ENCODE measurements at regions not wholly inside any gene's neighbourhood (a gene's known extent, or its start where the extent isn't known, plus 50 kb on each side); places are given as distances from the start of the nearest gene placed in this dataset.

DNA sequence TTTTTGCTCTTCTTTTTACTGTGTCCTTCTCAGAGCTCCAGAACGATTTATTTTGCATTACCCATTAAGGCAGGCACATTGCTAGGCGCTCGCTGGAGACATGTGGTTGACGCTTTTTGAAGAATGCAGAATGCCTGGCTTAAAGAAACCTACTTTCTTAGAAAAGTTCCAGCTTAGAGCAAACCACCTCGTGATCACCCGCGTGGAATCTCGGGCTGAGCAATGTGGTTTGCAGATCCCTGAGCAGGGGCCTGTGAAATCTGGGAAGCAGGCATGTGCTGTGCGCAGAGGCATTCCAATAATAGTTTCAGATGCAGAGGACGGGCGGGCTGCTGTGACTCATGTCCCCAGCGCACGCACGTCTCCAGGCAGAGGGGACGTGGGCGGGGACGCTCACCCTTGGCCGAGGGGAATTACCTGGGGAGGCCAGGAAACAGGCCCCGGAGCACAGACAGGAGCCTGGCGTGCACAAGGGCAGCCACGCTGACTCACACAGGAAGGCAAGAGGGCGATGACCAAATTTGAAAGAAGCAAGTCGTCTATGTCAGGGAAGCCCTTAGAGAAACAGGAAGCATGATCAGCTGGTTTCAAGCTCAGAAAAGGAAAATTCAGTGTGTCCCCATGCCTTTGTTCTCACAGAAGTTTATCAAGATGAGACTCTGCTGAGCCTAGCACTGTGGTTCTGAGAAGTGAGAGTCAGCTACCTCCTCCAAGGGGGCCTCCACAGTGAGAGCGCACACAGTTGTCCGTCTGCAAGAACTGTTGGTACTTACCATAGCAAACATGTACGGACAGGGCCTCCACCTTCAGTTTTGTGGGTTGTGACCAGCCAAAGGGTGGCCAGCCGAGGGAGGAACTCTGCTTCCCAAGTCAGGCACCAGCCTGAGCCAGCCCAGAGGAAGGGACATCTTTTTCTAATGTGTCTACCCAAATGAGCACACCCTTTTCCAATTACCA is 218.6 kb downstream of the PIK3R1 start (continued):
- TF ChIP-seq GABPB1 (CRISPR knock-in tag; IDR thresholded peaks at IDR 0.05) (peak; percentile 46; the same call in 1 of the 2 replicates), JUN (IDR thresholded peaks at IDR 0.05; ENCODE audit: borderline replicate concordance, low read depth, low read length) (peak; percentile 86), JUN (CRISPR knock-in tag; IDR thresholded peaks at IDR 0.05; ENCODE audit: borderline replicate concordance) (no peak), ZNF696 (CRISPR knock-in tag; conservative IDR thresholded peaks at IDR 0.05) (no peak), KAT7 (CRISPR knock-in tag; IDR thresholded peaks at IDR 0.05; ENCODE audit: borderline replicate concordance) (0 out of 2 replicates have a peak, but pooled peaks have one; percentile 49), TAL1 (IDR thresholded peaks at IDR 0.05) (no peak), HIVEP1 (CRISPR knock-in tag; IDR thresholded peaks at IDR 0.05) (0 out of 2 replicates have a peak, but pooled peaks have one; percentile 3), TCF3 (CRISPR knock-in tag; IDR thresholded peaks at IDR 0.05) (no peak; the same call in 1 of the 2 replicates), BCL6 (CRISPR knock-in tag; IDR thresholded peaks at IDR 0.05) (no peak), SUPT5H (IDR thresholded peaks at IDR 0.05) (peak; percentile 52; the same call in 1 of the 2 replicates), FOSL1 (tag; conservative IDR thresholded peaks at IDR 0.05) (peak; percentile 96), ZNF644 (tag; IDR thresholded peaks at IDR 0.05; ENCODE audit: low read depth) (peak; percentile 91), EP400 (IDR thresholded peaks at IDR 0.05) (peak; percentile 74), IFI16 (CRISPR knock-in tag; IDR thresholded peaks at IDR 0.05) (no peak)
- TF ChIP-seq, protein P1, sequence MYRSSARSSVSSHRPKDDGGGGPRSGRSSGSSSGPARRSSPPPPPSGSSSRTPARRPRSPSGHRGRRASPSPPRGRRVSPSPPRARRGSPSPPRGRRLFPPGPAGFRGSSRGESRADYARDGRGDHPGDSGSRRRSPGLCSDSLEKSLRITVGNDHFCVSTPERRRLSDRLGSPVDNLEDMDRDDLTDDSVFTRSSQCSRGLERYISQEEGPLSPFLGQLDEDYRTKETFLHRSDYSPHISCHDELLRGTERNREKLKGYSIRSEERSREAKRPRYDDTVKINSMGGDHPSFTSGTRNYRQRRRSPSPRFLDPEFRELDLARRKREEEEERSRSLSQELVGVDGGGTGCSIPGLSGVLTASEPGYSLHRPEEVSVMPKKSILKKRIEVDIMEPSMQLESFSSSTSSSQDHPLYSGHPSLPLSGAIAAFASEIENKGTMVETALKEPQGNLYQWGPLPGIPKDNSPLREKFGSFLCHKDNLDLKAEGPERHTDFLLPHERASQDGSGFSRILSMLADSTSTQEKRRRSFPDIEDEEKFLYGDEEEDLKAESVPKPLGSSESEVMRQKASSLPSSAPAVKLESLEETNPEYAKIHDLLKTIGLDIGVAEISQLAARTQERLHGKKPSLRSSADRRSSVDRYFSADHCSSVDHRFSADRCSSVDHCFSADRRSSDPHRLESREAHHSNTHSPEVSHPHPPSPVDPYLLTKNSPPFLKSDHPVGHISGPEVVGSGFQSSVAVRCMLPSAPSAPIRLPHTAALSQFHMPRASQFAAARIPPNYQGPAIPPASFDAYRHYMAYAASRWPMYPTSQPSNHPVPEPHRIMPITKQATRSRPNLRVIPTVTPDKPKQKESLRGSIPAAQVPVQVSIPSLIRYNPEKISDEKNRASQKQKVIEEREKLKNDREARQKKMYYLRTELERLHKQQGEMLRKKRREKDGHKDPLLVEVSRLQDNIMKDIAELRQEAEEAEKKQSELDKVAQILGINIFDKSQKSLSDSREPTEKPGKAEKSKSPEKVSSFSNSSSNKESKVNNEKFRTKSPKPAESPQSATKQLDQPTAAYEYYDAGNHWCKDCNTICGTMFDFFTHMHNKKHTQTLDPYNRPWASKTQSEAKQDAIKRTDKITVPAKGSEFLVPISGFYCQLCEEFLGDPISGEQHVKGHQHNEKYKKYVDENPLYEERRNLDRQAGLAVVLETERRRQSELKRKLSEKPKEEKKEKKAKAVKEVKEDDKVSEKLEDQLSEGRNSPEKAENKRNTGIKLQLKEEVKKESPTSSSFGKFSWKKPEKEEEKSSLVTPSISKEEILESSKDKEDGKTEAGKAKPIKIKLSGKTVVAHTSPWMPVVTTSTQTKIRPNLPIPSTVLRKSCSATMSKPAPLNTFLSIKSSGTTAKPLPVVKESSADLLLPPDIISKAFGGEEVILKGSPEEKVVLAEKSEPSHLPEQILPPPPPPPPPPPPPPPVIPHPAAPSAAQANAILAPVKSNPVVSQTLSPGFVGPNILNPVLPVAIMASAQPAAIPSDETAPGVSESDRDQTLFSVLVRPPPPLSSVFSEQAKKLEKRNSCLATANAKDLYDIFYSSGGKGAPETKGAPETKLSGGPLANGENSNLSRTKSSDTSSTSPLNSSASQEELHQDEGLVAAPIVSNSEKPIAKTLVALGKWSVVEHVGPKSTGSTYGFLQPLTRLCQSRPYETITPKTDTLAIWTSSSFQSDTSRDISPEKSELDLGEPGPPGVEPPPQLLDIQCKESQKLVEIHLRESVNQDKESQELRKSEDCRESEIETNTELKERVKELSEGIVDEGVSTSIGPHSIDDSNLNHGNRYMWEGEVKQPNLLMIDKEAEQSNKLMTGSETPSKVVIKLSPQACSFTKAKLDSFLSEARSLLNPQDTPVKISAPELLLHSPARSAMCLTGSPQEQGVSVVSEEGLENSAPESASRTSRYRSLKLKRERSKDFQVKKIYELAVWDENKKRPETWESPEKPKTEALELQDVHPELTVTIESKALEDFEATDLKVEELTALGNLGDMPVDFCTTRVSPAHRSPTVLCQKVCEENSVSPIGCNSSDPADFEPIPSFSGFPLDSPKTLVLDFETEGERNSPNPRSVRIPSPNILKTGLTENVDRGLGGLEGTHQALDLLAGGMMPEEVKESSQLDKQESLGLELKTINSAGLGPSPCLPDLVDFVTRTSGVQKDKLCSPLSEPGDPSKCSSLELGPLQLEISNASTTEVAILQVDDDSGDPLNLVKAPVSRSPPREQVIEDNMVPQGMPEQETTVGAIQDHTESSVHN (IDR thresholded peaks at IDR 0.05; ENCODE audit: borderline replicate concordance in 1 of 2, low read depth in 1 of 2) = peak in 1 of 2 experiments; percentile 86; a peak in 1 of 4 replicates
- TF ChIP-seq, protein P2, sequence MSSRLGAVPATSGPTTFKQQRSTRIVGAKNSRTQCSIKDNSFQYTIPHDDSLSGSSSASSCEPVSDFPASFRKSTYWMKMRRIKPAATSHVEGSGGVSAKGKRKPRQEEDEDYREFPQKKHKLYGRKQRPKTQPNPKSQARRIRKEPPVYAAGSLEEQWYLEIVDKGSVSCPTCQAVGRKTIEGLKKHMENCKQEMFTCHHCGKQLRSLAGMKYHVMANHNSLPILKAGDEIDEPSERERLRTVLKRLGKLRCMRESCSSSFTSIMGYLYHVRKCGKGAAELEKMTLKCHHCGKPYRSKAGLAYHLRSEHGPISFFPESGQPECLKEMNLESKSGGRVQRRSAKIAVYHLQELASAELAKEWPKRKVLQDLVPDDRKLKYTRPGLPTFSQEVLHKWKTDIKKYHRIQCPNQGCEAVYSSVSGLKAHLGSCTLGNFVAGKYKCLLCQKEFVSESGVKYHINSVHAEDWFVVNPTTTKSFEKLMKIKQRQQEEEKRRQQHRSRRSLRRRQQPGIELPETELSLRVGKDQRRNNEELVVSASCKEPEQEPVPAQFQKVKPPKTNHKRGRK (tag; IDR thresholded peaks at IDR 0.05) = no peak
- TF ChIP-seq, protein P3, sequence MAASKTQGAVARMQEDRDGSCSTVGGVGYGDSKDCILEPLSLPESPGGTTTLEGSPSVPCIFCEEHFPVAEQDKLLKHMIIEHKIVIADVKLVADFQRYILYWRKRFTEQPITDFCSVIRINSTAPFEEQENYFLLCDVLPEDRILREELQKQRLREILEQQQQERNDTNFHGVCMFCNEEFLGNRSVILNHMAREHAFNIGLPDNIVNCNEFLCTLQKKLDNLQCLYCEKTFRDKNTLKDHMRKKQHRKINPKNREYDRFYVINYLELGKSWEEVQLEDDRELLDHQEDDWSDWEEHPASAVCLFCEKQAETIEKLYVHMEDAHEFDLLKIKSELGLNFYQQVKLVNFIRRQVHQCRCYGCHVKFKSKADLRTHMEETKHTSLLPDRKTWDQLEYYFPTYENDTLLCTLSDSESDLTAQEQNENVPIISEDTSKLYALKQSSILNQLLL (CRISPR knock-in tag; IDR thresholded peaks at IDR 0.05; ENCODE audit: borderline replicate concordance) = no peak

All from K562 (cell line).